Muscle layer of colon (tissue), 2 donors: ENCODE measurements at regions not wholly inside any gene's neighbourhood (a gene's known extent, or its start where the extent isn't known, plus 50 kb on each side); places are given as distances from the start of the nearest gene placed in this dataset.

ENCODE experiments used
- H3K27ac ChIP-seq: one replicate; pipeline ENCODE4 v1.7.0; 2013; ENCODE audit warnings: low read depth, mild to moderate bottlenecking, low read length, moderate library complexity
- H3K27me3 ChIP-seq, 2 donors: one replicate each; pipeline ENCODE4 v1.7.0; 2013; ENCODE audit warnings: low read length in 2 of 2, mild to moderate bottlenecking in 2 of 2; ENCODE audit not compliant: insufficient read depth in 2 of 2, control insufficient read depth in 1 of 2
- H3K36me3 ChIP-seq: one replicate; pipeline ENCODE4 v1.7.0; 2013; ENCODE audit warnings: mild to moderate bottlenecking, low read length; ENCODE audit not compliant: insufficient read depth
- H3K4me1 ChIP-seq: one replicate; pipeline ENCODE4 v1.7.0; 2013; ENCODE audit warnings: mild to moderate bottlenecking, low read length; ENCODE audit not compliant: insufficient read depth
- H3K4me3 ChIP-seq, 2 donors: one replicate each; pipeline ENCODE4 v1.7.0; 2013; ENCODE audit warnings: low read length in 2 of 2, low read depth in 1 of 2, mild to moderate bottlenecking in 1 of 2, moderate library complexity in 1 of 2
- H3K9ac ChIP-seq: one replicate; pipeline ENCODE4 v1.7.0; 2013; ENCODE audit warnings: low read length
- H3K9me3 ChIP-seq: one replicate; pipeline ENCODE4 v1.7.0; 2013; ENCODE audit warnings: mild to moderate bottlenecking, low read length
- donor health status: abdominal sarcoma.
- donor health status: Adenocarcinoma of cecum.

DNA sequence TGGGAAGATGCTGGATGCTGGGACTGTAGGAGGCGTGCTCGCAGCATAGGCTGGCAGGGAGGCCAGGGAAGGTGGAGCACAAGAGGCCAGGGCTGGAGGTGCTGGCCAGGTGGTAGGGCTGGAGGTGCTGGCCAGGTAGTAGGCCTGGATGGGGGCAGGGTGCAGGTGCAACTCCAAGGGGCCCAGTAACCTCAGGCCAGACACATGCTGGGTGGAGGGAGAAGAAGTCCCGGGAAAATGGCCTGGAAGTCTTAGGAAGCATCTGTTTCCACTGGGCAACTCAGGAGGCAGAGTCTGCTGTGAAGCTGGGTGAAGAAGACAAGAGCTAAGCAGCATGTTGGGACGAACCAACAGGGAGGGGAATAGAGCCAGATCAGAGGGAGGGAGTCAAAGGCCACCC lies 665.2 kb downstream of the BCL11B start:
- H3K27ac ChIP-seq: no peak overlapping the region
- H3K4me3 ChIP-seq: no peak overlapping the region
- no peaks in the 10 kb centered on the region for H3K36me3 ChIP-seq
- no peaks in the 10 kb centered on the region for H3K27me3 ChIP-seq
- no peaks in the 10 kb centered on the region for H3K9me3 ChIP-seq
- H3K4me1 ChIP-seq: no peaks in the 10 kb centered on the region
- no peak overlapping the region for H3K9ac ChIP-seq

DNA sequence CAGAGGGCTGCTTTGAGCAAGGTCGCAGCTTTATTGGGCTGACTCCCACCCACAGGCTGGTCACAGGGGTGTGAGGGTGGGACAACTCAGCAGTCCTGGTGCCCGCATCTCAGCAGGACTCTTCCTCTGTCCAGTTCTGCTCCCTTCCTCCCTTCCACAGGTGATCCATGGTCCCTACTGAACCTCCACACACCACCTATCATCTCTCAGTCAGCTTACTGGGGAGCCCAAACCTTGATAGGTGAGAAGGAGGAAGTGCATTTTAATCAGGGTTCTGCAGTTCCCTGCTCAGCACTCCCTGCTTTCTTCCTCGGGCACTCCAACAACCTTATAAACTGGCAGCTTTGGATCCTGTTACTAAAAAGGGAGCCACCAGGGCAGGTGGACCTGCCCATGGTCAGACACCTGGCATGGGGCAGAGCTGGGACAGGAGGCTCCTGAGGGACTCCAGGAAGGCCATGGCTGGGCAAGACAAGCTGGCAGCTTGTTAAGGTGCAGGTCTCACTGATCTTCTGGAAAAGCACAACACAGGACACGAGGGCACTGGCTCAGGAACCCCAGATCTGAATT lies 664.6 kb downstream of the BCL11B start:
- Histone ChIP-seq H3K4me3 (no peak overlapping the region), H3K27ac (no peak overlapping the region), H3K9ac (no peak overlapping the region), H3K4me1 (no peaks in the 10 kb centered on the region), H3K27me3 (no peaks in the 10 kb centered on the region), H3K9me3 (no peaks in the 10 kb centered on the region), H3K36me3 (no peaks in the 10 kb centered on the region)

DNA sequence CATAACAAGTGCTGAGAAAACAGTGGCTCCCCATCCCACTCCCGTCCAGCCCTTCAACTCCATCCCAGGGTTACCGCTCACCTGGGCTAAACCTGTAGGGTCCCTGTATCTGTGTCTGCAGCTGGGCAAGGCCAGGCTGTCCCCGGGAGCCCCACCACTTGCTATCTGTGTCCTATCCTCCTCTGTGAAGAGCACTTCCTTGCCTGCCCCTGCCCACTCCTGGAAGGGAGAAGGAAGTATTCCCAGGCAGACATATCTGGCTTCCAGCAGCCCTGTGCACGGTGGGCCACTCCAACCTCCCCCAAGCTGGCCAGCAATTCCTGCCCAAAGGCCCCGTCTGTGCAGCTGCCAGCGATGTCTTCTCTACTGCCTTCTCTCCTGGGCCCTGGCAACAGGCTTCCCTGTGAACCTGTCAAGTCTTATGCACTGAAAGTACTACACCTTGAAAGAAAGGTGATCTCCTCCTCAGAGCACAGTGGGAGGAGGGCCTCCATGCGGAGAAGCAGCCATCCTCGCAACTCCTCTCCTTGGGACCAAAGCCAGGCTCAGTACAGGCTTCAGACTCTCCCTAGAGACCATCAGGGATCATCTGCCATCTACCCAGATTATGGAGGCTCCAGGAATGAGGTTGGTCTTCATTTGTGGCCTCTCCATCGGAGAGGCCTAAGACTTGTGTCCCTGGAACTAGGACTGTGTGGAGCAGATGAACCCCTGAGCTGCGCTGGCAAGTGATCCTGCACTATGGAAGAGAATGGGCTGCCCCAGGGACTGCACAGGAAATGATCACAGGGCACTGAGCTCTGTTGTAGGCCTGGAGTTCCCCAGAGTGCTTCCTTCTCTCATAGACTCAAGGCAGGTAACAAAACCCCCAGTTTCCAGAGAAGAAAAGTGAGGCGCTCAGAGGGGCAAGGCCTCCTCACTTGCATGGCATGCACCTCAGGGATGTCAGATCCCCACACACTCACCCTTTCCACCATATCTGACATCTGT lies 663.6 kb downstream of the BCL11B start:
- Histone ChIP-seq H3K4me3 (no peak overlapping the region), H3K9ac (no peak overlapping the region), H3K27me3 (no peaks in the 10 kb centered on the region), H3K4me1 (no peaks in the 10 kb centered on the region), H3K27ac (no peak overlapping the region), H3K9me3 (no peaks in the 10 kb centered on the region), H3K36me3 (no peaks in the 10 kb centered on the region)

DNA sequence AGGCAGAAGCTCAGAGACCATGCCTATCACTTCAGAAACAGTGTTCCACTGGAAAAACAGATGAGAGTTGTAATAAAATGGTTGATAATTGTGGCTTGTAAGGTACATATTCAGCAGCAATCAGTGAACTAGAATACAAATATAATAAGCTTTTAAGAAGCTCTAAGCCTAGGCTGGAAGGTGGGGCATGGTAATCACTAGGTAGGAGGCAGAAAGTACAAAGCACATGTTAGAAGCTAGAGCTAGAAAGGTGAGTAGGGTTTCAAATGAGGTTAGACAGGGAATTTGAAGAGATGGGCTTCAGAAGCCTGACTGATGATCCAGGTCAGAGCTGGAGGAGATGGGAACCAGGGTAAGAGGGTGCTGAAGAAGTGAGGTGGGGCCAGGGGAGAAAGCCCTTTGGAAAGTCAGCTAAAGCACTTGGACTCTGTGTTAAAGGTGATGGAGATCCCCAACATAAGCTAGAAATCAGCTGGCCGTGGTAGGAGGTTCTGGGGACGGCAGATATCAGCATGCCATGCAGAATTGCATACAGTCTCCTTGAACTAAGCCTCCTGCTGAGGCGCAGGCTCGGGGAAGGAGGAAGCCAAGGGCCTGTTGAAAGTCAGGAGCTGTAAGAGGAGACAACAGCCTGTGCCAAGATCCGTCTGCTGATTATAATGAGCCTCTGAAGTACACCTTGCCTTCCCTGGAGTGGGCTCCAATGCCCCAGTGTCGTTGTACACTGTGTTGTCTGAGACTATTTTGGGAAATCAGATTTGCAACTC lies 659.4 kb downstream of the BCL11B start:
- H3K36me3 ChIP-seq: no peaks in the 10 kb centered on the region

DNA sequence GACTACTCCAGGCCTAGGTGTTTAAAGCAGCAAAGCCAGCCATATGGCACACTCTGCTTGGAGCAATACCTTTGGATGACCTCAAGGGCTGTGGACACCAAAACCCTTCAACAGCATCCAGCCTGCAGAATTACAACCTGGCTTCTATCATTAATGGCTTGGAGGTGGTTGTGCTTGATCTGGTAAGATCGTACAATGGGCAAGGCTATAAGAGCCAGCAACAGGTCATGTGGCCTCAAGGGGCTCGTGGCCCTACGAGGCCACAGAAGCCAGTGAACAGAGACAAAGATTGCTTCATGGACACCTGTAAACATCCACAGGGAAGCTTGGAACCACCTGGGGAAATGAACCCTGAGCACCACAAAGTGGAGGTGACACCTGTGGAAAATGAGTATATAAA lies 657.3 kb downstream of the BCL11B start:
- no peak overlapping the region for H3K9ac ChIP-seq
- no peaks in the 10 kb centered on the region for H3K27me3 ChIP-seq
- no peaks in the 10 kb centered on the region for H3K36me3 ChIP-seq
- no peak overlapping the region for H3K4me3 ChIP-seq
- H3K27ac ChIP-seq: no peak overlapping the region
- no peaks in the 10 kb centered on the region for H3K9me3 ChIP-seq
- no peaks in the 10 kb centered on the region for H3K4me1 ChIP-seq

More for the DNA sequence above, 659.4 kb downstream of the BCL11B start:
- no peaks in the 10 kb centered on the region for H3K9me3 ChIP-seq
- H3K4me3 ChIP-seq: no peak overlapping the region
- H3K4me1 ChIP-seq: no peaks in the 10 kb centered on the region
- no peak overlapping the region for H3K9ac ChIP-seq
- H3K27me3 ChIP-seq: no peaks in the 10 kb centered on the region
- no peak overlapping the region for H3K27ac ChIP-seq

DNA sequence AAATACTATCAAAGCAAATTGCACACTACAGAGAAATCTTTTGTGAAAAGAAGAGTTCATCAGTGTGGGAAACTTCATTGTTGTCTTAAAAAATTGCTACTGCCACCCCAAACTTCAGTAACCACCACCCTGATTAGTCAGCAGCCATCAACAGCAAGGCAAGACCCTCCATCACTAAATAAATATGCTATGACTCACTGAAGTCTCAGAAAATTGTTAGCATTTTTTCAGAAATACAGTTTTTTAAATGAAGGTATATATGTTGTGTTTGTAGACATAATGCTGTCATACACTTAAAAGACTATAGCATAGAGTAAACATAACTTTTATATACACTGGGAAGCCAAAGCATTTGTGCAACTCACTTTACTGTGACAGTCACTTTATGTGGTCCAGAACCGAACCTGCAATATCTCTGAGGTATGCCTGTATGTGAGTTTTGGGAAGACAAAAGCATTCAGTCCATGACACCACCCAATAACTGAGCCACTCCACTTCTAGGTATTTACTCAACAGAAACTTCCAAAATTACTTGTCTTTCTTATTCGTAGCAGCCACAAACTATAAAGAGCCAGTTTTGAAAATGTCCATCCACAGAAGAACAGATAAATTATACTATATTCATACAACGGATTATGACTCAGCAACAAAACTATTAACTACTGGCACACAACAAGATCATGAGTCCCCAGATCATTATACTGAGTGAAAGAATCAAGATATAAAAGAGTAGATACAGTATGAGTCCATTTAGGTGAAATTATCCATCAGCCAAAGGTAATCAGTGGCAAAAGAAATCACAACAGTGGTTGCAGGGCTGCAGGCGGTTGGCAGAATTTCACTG lies 649.6 kb downstream of the BCL11B start:
- Histone ChIP-seq H3K4me3 (no peak overlapping the region), H3K9ac (no peak overlapping the region), H3K27ac (no peak overlapping the region), H3K4me1 (no peaks in the 10 kb centered on the region), H3K9me3 (no peaks in the 10 kb centered on the region), H3K27me3 (no peaks in the 10 kb centered on the region), H3K36me3 (no peaks in the 10 kb centered on the region)

DNA sequence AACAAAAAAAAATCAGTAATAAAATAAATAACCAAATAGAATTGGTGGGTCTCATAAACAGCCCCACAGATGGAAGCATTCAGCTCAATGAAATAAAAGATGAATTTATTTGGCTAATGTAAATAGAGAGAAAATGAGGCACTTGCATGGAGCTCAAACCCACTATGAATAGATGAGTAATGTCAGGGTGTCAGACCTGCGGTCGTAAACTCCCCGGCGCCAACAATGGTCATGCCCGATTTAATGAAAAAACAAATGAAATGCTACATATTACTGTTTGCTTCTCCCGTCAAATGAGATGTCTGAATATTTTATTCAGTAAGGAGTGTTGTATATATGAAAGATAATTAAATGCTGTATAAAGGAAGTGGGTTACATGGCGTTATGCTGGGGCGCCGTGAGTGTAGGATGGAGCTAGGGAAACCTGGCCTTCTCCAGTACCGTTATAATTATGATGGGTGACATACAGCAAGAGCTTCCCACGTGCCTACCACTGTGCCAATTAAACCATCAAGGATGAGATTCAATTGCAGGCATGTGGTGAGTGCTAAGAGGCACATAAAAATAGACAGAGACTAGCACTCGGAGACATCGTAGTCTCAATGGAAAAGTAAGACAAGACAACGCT lies 648.1 kb downstream of the BCL11B start:
- Histone ChIP-seq H3K9ac (no peak overlapping the region), H3K4me1 (no peaks in the 10 kb centered on the region), H3K27ac (no peak overlapping the region), H3K4me3 (no peak overlapping the region), H3K27me3 (no peaks in the 10 kb centered on the region), H3K36me3 (no peaks in the 10 kb centered on the region), H3K9me3 (no peaks in the 10 kb centered on the region)

DNA sequence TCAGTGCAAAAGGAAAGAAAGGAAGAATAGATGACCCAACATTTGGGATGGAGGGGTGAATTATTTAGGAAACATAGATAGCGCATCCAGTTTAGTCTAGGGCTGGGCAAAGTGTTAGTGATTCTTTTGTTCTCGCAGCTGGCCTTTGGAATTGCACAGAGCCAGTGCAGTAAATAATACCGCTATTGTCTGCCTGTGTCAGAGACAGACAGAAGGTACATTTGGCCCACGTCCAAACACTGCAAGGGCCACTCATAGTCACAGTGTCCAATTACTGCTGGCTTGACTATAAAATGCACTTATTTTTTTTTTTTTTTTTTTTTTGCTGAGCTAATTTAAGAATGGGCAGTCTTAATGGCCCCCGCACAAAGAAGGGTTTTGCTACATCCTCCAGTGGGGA lies 638.6 kb downstream of the BCL11B start:
- Histone ChIP-seq H3K9me3 (no peaks in the 10 kb centered on the region), H3K27ac (no peak overlapping the region), H3K4me1 (no peaks in the 10 kb centered on the region), H3K9ac (no peak overlapping the region), H3K27me3 (no peaks in the 10 kb centered on the region), H3K4me3 (no peak overlapping the region), H3K36me3 (no peaks in the 10 kb centered on the region)

DNA sequence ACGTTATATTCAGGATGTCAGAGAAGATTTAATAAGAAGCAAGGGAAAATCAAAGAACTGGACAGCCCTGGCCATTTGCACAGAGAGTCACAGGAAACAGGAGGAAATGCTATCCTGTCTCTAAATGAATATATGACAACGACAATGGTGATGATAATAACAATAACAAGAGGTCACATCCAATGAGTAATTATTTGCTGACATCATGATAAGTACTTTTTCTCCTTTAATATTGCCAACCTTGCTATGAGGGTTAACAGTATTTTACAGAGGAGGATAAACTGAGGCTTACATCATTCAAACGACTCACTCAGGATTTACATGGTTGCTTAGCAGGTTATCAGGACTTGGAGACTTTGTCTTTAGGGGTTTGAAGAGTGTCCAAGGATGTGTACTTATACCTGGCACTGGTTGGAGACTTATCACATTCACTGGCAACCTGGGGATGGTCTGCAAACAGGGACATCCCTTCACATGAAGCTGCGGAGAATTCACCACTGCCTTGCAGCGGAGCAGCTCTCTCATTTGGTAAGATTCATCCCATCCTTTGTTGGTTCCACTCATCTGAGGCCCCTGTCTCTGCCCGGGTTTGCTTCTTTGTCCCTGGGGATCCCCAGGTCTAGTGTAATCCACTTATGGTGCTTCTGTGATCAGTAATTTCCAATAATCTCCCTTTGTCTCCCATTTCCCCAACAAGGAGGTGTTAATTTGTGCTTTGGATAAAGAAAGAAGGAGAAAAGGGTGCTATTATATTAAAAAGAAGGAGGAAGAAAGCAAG lies 637.8 kb downstream of the BCL11B start:
- no peaks in the 10 kb centered on the region for H3K9me3 ChIP-seq
- H3K4me1 ChIP-seq: no peaks in the 10 kb centered on the region
- H3K4me3 ChIP-seq: no peak overlapping the region
- H3K27ac ChIP-seq: no peak overlapping the region
- no peak overlapping the region for H3K9ac ChIP-seq
- no peaks in the 10 kb centered on the region for H3K27me3 ChIP-seq
- no peaks in the 10 kb centered on the region for H3K36me3 ChIP-seq

DNA sequence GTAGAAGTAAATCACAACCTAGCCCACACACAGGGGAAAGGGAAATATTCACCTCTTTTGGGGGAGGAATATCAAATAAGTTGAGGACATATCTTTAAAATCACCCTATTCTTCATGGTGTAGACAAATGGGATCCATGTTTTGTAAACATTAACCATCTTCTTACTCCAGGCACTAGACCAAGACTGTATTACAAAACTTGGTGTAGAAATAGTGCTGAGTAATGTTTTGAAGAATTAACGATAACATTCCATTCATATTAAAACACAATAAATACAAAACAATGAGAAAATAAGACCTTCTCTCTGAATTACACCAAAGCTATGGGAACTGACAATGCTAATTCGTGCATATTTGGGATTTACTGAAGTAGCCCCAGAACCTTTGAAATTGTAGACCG lies 633.6 kb downstream of the BCL11B start:
- Histone ChIP-seq H3K9ac (no peak overlapping the region), H3K36me3 (no peaks in the 10 kb centered on the region), H3K4me3 (no peak overlapping the region), H3K4me1 (no peaks in the 10 kb centered on the region), H3K9me3 (no peaks in the 10 kb centered on the region), H3K27ac (no peak overlapping the region), H3K27me3 (no peaks in the 10 kb centered on the region)
